ENCODE measurements at regions not wholly inside any gene's neighbourhood (a gene's known extent, or its start where the extent isn't known, plus 50 kb on each side); places are given as distances from the start of the nearest gene placed in this dataset.

DNA sequence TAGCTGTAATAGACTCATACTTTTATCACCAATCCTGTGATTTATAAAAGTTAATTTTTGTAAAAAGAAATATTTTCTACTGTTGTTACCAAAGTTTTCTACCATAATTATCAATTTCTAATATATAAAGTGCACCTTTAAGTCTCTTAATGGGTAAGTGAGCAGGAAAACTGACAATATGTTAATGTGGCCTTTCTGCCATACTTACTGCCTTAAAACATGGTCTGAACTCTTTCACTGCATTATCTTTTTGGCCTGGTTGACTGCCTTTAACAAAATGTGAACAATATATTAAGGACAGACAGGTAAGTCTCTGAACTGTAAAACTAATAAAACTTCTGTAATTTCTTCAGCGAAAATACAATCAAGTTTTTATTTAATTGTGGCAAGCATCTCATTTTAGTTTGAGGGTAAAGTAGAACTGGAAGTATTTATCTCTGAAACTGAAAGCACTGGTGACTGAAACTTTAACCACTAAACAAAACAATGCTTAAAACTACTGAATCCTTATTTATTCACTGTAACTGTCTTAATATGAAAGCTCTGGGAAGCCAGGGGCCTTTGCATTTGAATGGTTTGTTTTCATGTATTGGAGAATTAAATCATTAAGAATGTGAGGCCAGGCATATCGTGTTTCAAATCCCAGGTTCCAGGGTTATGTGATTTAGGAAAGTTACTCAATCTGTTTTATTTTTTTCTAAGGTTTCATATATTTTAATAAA, 948.8 kb upstream of the POT1 start:
- Mint-ChIP-seq H3K36me3 (ENCODE audit: low read depth) (no peaks in the 10 kb centered on the region), H3K9me3 (ENCODE audit: low read depth) (peaks cover 1% of the 10 kb centered on the region)
- CTCF ChIA-PET = no interaction called here

GRCh38 chr7:125877246-125877645, 947.6 kb upstream of the POT1 start:
- ChIA-PET CTCF (no interaction called here), POLR2A (no interaction called here)
- H3K9me3 Mint-ChIP-seq (ENCODE audit: low read depth) = peaks cover 4% of the 10 kb centered on the region
- H3K27ac Mint-ChIP-seq = no peak overlapping the region
- intact Hi-C loops (cut with DNase I, micrococcal nuclease) = no loop called here
- no peak for DNase-seq
- H3K4me3 Mint-ChIP-seq = no peak overlapping the region
- H3K36me3 Mint-ChIP-seq (ENCODE audit: low read depth) = no peaks in the 10 kb centered on the region
- no peaks in the 10 kb centered on the region for H3K27me3 Mint-ChIP-seq
- no peak for ATAC-seq
- H3K4me1 Mint-ChIP-seq = no peaks in the 10 kb centered on the region

More for the DNA sequence above, 948.8 kb upstream of the POT1 start:
- Mint-ChIP-seq H3K4me3 (no peak overlapping the region), H3K27me3 (no peaks in the 10 kb centered on the region), H3K4me1 (no peaks in the 10 kb centered on the region), H3K27ac (no peak overlapping the region)
- intact Hi-C loops (cut with DNase I, micrococcal nuclease) = no loop called here
- DNase-seq = no peak
- POLR2A ChIA-PET = no interaction called here
- ATAC-seq = no peak

GRCh38 chr7:125876431-125876830, 946.8 kb upstream of the POT1 start:
- no peak overlapping the region for H3K4me3 Mint-ChIP-seq
- POLR2A ChIA-PET = no interaction called here
- no peak for ATAC-seq
- H3K9me3 Mint-ChIP-seq (ENCODE audit: low read depth) = peaks cover 4% of the 10 kb centered on the region
- intact Hi-C loops (cut with DNase I, micrococcal nuclease) = no loop called here
- H3K36me3 Mint-ChIP-seq (ENCODE audit: low read depth) = no peaks in the 10 kb centered on the region
- H3K4me1 Mint-ChIP-seq = no peaks in the 10 kb centered on the region
- CTCF ChIA-PET = no interaction called here
- no peak for DNase-seq
- H3K27me3 Mint-ChIP-seq = no peaks in the 10 kb centered on the region
- H3K27ac Mint-ChIP-seq = no peak overlapping the region

- ATAC-seq (no peak), DNase-seq (no peak)
- POLR2A ChIA-PET = no interaction called here
- Mint-ChIP-seq H3K4me1 (no peaks in the 10 kb centered on the region), H3K27ac (no peak overlapping the region), H3K9me3 (ENCODE audit: low read depth) (peaks cover 4% of the 10 kb centered on the region), H3K36me3 (ENCODE audit: low read depth) (no peaks in the 10 kb centered on the region), H3K4me3 (no peak overlapping the region), H3K27me3 (no peaks in the 10 kb centered on the region)
- intact Hi-C loops (cut with DNase I, micrococcal nuclease) = no loop called here
- CTCF ChIA-PET = no interaction called here
These were observed 941.8 kb upstream of the POT1 start for GRCh38 chr7:125871431-125871830.

DNA sequence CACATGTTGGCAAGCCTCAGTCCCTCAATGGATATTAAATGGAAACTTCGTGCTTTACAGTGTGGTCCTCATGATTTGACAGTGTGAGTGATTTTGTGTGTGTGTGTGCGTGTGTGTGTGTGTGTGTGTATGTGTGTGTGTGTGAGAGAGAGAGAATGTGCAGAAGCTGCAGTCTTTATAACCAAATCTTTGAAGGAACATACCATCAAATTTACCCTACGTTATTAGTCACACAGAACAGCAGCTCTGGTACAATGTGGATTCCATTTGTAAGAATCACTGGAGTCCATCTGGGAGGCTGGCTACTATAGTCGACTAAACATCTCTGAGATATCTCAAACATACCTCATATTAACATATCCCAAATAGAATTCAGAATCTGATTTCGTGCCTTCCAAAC, 928.0 kb upstream of the POT1 start:
- Mint-ChIP-seq H3K9me3 (ENCODE audit: low read depth) (peaks cover 9% of the 10 kb centered on the region), H3K36me3 (ENCODE audit: low read depth) (no peaks in the 10 kb centered on the region), H3K4me1 (no peaks in the 10 kb centered on the region), H3K27me3 (no peaks in the 10 kb centered on the region), H3K27ac (no peak overlapping the region), H3K4me3 (no peak overlapping the region)
- intact Hi-C loops (cut with DNase I, micrococcal nuclease) = no loop called here
- POLR2A ChIA-PET = no interaction called here
- DNase-seq = no peak
- ATAC-seq = no peak
- CTCF ChIA-PET = no interaction called here

DNA sequence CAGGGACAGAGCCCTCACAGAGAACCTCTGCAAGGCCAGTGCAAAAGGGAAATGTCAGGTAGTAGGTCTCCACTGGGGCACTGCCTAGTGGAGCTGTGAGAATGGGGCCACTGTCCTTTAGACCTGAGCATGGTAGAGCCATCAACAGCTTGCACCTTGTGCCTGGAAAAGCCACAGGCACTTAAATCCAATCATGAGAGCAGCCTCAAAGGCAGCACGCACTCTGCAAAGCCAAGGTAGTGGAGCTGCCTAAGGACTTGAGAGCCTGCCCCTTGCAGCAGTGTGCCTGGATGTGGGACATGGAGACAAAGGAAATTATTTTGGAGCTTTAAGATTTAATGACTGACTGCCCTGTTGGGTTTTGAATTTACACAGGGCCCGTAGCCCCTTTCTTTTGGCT, 918.5 kb upstream of the POT1 start:
- POLR2A ChIA-PET = interaction anchor here (0.6 kb wide), 1 partner anchor 407 kb away, joined by 3 read pairs; no protein-coding TSS in a partner anchor
- H3K36me3 Mint-ChIP-seq (ENCODE audit: low read depth) = no peaks in the 10 kb centered on the region

GRCh38 chr7:125847692-125848091, 918.1 kb upstream of the POT1 start:
- Mint-ChIP-seq H3K4me3 (no peak overlapping the region), H3K9me3 (ENCODE audit: low read depth) (peaks cover 24% of the 10 kb centered on the region), H3K4me1 (no peaks in the 10 kb centered on the region), H3K27ac (no peak overlapping the region), H3K27me3 (no peaks in the 10 kb centered on the region), H3K36me3 (ENCODE audit: low read depth) (no peaks in the 10 kb centered on the region)
- DNase-seq = no peak
- ChIA-PET POLR2A (interaction anchor here (0.6 kb wide), 1 partner anchor 407 kb away, joined by 3 read pairs; no protein-coding TSS in a partner anchor), CTCF (no interaction called here)
- intact Hi-C loops (cut with DNase I, micrococcal nuclease) = no loop called here
- ATAC-seq = no peak

More for the DNA sequence above, 918.5 kb upstream of the POT1 start:
- ATAC-seq = no peak
- CTCF ChIA-PET = no interaction called here
- DNase-seq = no peak
- Mint-ChIP-seq H3K27me3 (no peaks in the 10 kb centered on the region), H3K4me3 (no peak overlapping the region), H3K4me1 (no peaks in the 10 kb centered on the region), H3K27ac (no peak overlapping the region), H3K9me3 (ENCODE audit: low read depth) (peaks cover 24% of the 10 kb centered on the region)
- intact Hi-C loops (cut with DNase I, micrococcal nuclease) = no loop called here

DNA sequence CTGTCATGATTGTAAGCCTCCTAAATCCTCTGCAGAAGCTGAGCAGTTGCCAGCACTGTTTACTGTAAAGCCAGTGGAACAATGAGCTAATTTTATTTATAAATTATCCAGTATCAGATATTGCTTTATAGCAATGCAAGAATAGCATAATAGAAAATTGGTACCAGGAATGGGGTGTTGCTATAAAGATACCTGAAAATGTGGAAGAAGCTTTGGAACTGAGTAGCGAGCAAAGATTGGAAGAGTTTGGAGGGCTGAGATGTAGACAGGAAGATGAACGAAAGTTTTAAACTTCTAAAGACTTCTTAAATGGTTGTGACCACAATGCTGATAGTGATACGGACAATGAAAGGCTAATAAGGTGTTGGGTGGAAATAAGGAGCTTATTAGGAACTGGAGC, 917.4 kb upstream of the POT1 start:
- intact Hi-C loops (cut with DNase I, micrococcal nuclease) = no loop called here
- Mint-ChIP-seq H3K36me3 (ENCODE audit: low read depth) (no peaks in the 10 kb centered on the region), H3K9me3 (ENCODE audit: low read depth) (peaks cover 21% of the 10 kb centered on the region), H3K4me3 (no peak overlapping the region), H3K27me3 (no peaks in the 10 kb centered on the region), H3K27ac (no peak overlapping the region), H3K4me1 (no peaks in the 10 kb centered on the region)
- no peak for DNase-seq
- no peak for ATAC-seq
- ChIA-PET POLR2A (no interaction called here), CTCF (no interaction called here)

- Mint-ChIP-seq H3K27me3 (no peaks in the 10 kb centered on the region), H3K27ac (no peak overlapping the region), H3K4me1 (no peaks in the 10 kb centered on the region), H3K36me3 (ENCODE audit: low read depth) (no peaks in the 10 kb centered on the region), H3K9me3 (ENCODE audit: low read depth) (peaks cover 23% of the 10 kb centered on the region), H3K4me3 (no peak overlapping the region)
- POLR2A ChIA-PET = no interaction called here
- CTCF ChIA-PET = no interaction called here
- no peak for ATAC-seq
- no peak for DNase-seq
- intact Hi-C loops (cut with DNase I, micrococcal nuclease) = no loop called here
These were observed 916.1 kb upstream of the POT1 start for GRCh38 chr7:125845686-125846085.

DNA sequence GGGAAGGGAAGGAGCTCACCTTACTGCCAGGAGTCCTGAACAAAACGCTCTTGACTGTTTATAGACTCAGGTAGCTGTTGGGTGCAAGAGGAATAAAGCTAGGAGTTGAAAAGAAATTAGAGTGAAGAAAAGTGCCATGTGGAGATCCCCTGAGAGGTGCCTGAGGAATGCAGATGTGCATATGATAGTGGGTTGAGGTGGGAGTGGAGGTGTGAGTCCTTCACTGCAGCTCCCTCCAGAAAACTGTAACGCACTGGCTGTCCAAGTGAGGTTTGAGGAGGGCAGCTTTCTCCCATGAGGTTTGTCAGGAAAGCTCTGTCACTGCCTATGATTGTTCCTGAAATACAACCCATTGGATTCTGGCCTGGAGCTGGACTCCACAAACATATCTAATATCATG, 904.8 kb upstream of the POT1 start:
- ATAC-seq (no peak), DNase-seq (no peak)
- ChIA-PET POLR2A (no interaction called here), CTCF (no interaction called here)
- peaks cover 18% of the 10 kb centered on the region for H3K9me3 Mint-ChIP-seq (ENCODE audit: low read depth)
- intact Hi-C loops (cut with DNase I, micrococcal nuclease) = no loop called here
- no peak overlapping the region for H3K4me3 Mint-ChIP-seq
- no peak overlapping the region for H3K27ac Mint-ChIP-seq
- no peaks in the 10 kb centered on the region for H3K36me3 Mint-ChIP-seq (ENCODE audit: low read depth)
- H3K27me3 Mint-ChIP-seq = no peaks in the 10 kb centered on the region
- H3K4me1 Mint-ChIP-seq = no peaks in the 10 kb centered on the region

GRCh38 chr7:125833839-125834238, 904.2 kb upstream of the POT1 start:
- no peaks in the 10 kb centered on the region for H3K4me1 Mint-ChIP-seq
- ATAC-seq (no peak), DNase-seq (no peak)
- no peak overlapping the region for H3K4me3 Mint-ChIP-seq
- intact Hi-C loops (cut with DNase I, micrococcal nuclease) = no loop called here
- H3K9me3 Mint-ChIP-seq (ENCODE audit: low read depth) = peaks cover 20% of the 10 kb centered on the region
- H3K27ac Mint-ChIP-seq = no peak overlapping the region
- no peaks in the 10 kb centered on the region for H3K36me3 Mint-ChIP-seq (ENCODE audit: low read depth)
- CTCF ChIA-PET = no interaction called here
- POLR2A ChIA-PET = no interaction called here
- no peaks in the 10 kb centered on the region for H3K27me3 Mint-ChIP-seq

DNA sequence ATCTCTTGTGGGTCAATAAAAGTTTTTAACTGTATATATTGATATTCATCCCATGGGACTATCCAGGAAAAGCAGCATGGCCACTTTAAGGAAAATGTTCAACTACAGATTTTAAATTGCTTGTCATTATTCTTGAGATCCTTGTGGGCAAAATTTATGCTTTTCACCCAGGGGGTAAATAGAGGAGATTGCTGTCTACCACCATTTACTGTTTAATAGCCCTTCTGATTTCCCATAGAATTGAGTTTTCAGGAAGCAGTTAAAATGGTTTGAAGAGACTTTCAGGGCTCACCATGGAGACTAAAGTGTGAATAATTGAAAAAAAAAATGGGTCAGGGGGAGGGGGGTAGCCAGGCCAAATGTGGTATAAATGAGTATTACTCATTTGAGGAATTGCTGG, 901.1 kb upstream of the POT1 start:
- intact Hi-C loops (cut with DNase I, micrococcal nuclease) = no loop called here
- ChIA-PET POLR2A (no interaction called here), CTCF (no interaction called here)
- DNase-seq (no peak), ATAC-seq (no peak)
- Mint-ChIP-seq H3K4me3 (no peak overlapping the region), H3K36me3 (ENCODE audit: low read depth) (no peaks in the 10 kb centered on the region), H3K27ac (no peak overlapping the region), H3K4me1 (no peaks in the 10 kb centered on the region), H3K27me3 (no peaks in the 10 kb centered on the region), H3K9me3 (ENCODE audit: low read depth) (peaks cover 26% of the 10 kb centered on the region)

All from activated CD4-positive, alpha-beta T cell treated with anti-CD3 and anti-CD28 coated beads for 36 hours (primary cell).